NCI-H2107 (cell line): ENCODE measurements at regions not wholly inside any gene's neighbourhood (a gene's known extent, or its start where the extent isn't known, plus 50 kb on each side); places are given as distances from the start of the nearest gene placed in this dataset.
"Not testable (repeated sequence)": the region's sequence is repeated elsewhere in the genome, so short reads cannot be mapped to it uniquely, and the experiment has no call there.

ENCODE experiments used
- DNase-seq: peaks from one replicate; lab custom pipeline; 2025; lab: John Stamatoyannopoulos, UW

GRCh38 chr7:81433692-81434331 is 336.0 kb downstream of the HGF start:
- DNase-seq: no peak

DNA sequence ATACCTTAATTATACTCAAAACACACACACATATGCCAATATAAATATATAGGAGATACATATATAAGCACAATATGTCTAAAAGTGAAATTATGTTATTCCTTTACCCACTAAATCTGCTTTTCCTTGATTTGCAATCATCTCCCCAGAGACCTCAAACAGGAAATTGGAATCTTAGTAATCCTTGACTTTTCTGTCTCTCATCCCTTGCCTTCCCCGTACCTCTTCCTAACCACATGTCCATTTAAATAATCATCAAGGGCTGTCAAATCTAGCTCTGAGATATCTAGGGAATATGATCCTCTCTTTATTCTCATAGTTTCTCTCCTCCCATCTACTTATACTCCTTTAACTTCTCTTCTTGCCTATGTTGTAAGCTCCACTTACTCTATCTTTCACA is 336.6 kb downstream of the HGF start:
- DNase-seq: no peak

DNA sequence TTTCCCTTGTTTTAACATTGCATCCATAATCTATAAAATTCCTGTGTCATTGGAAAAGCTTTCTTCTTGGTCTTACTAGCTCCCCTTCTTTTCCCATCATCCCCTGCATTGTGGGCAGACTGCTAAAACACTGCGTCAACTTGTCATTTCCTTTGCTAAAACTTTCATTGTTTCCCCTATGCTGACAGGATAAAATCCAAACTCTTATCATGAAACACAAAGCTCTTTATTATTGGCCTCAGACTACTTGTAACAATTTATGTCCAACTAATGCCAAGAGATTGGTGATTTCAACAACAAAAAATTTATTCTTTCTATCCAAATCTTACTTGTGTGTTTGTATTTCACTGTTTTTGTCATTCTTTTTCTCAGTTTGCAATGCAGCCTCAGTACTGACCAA is 339.1 kb downstream of the HGF start:
- no peak for DNase-seq

- DNase-seq: no peak
These were observed 339.7 kb downstream of the HGF start for GRCh38 chr7:81430150-81430549.

DNA sequence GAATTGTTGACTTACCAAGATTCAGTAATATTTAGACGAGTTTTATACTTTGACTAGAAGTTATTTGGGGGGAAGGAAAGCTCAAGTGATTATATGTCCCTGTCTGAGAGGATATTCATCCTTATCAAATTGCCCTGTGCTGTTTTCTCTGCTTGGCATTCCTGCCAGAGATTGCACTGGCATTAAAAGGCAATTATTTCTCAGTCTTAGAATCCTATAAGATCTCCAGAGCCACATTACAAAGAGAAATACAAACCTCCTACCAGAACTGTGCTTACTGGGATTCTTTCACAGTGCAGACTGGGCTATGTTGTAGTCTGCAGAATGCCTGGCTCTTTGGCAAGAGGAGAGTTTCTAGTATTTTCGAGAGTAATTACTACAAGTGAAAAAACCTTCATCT is 342.4 kb downstream of the HGF start:
- no peak for DNase-seq

DNA sequence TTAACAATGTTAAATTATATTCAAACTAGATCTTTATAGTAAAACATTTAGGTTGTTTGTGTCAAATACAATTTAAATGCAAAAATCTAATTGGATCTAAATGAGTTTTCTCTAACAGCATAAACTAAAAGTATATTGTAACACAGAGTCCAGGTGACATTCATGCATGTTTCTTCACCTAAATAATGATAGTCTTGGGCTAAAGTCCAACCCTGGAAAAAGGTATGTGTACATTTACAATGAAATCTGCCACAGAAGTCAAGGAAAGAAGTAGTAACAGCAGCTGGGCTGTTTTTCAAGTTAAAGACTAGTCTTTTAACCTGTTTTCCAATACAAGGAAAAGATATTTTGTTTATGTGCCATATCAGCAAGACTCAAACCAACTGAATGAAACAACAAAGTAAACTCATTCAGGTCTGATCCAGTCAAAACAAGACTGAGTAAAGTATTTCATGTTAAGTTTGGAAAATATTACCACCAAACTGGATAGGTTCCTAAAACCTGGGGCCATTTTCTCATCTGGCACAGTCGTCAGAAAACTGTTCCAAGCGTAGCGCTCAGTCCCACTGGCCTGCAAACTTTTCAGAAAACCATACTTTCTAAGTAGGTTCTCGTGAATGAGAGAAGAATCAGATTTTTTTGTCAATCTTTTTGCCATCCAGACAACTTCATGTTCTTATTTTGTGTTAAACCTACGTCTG is 349.2 kb downstream of the HGF start:
- DNase-seq: no peak

GRCh38 chr7:81419731-81420130 is 350.1 kb downstream of the HGF start:
- DNase-seq: no peak

- no peak for DNase-seq
These were observed 353.2 kb downstream of the HGF start for GRCh38 chr7:81416659-81417058.

DNA sequence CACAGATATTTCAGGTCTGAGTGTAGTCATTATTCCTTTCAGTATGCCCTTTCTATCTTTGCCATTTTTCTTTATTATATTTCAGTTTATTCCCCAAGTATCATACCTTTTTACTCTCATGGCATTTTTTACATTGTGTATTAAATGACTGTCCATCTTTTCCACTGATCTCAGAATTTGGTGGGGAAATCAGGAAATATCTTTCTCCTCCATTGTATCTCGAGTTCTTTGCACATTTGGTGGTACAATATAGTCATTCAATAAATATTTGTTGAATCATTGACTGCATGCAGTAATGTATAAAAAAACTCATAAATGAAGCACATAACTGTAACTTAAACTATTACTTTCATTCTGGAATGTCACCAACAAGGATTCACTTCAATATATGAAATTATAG is 354.7 kb downstream of the HGF start:
- DNase-seq: no peak

- no peak for DNase-seq
These were observed 355.4 kb downstream of the HGF start for GRCh38 chr7:81414411-81414810.

- no peak for DNase-seq
These were observed 359.3 kb downstream of the HGF start for GRCh38 chr7:81410471-81411117.

GRCh38 chr7:81408728-81409127 is 361.1 kb downstream of the HGF start:
- no peak for DNase-seq

- no peak for DNase-seq
These were observed 362.8 kb downstream of the HGF start for GRCh38 chr7:81407094-81407493.

DNA sequence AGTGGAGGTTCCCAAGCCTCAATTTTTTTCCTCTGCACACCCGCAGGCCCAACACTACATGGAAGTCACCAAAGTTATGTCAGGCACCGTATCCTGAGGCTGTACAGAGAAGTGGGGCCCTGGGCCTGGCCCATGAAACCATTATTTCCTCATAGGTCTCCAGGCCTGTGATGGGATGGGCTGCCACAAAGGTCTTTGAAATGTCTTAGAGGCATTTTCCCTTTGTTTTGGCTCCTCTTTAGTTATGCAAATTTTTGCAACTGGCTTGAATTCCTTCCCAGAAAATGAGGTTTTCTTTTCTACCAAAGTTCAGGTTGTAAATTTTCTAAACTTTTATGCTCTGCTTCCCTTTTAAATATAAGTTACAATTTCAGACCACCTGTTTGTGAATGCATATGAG is 365.2 kb downstream of the HGF start:
- no peak for DNase-seq

- DNase-seq: no peak
These were observed 367.6 kb downstream of the HGF start for GRCh38 chr7:81402227-81402626.

DNA sequence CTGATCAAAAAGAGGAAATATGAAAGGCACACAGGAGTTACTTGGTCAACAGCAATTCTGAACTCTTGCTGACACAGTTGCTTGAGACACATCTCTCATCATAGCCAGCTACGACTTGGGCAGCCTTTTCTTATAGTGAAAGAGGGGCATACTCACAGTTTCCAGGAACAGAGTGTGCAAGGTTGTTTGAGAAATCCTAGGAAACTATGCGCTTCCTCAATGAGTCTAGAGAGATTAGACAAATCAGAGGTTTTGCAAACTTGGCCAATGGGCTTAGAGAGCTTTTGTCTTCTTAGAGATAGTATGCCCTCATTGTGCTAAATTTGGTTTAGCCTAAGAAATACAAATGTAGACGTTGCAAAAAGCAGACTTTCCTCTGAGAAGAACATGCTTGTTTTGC is 370.4 kb downstream of the HGF start:
- no peak for DNase-seq

GRCh38 chr7:81394029-81394428 is 375.8 kb downstream of the HGF start:
- no peak for DNase-seq

- no peak for DNase-seq
These were observed 376.8 kb downstream of the HGF start for GRCh38 chr7:81393018-81393417.

- no peak for DNase-seq
These were observed 384.5 kb downstream of the HGF start for GRCh38 chr7:81385370-81385769.

GRCh38 chr7:81383846-81384245 is 386.0 kb downstream of the HGF start:
- DNase-seq: no peak

- not testable (repeated sequence) for DNase-seq
These were observed 395.2 kb downstream of the HGF start for GRCh38 chr7:81374641-81375040.

DNA sequence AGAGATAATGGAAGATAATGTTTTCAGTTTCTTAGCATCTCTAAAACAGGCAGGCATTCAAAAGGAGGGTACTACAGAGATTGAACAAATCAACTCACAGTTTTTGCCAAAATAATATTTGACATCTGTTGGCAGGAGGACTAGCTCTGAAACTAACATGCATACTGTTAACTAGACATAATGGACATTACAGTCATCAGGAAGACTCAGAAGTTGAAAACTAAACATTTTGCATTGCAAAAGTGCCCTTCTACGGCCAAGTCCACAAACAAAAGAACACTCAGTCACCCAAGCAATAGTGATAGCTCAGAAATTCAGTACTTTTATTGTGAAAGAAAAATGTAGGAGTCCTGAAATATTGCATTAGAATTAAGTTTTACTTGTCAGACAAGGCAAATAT is 399.0 kb downstream of the HGF start:
- DNase-seq: no peak

GRCh38 chr7:81367326-81367931 is 402.4 kb downstream of the HGF start:
- DNase-seq: no peak
